H9 (cell line): ENCODE measurements at regions not wholly inside any gene's neighbourhood (a gene's known extent, or its start where the extent isn't known, plus 50 kb on each side); places are given as distances from the start of the nearest gene placed in this dataset.
A peak's percentile ranks its signal among the peaks of the same experiment; 100 is the strongest.

Experiments
- DNase-seq: peaks from one replicate; pipeline ENCODE4 v3.0.0-alpha.2; 2017
- H2AFZ ChIP-seq: one replicate; pipeline ENCODE4 v1.6.1; 2013; ENCODE audit warnings: mild to moderate bottlenecking, low read length, control low read depth, moderate library complexity
- H2AK5ac ChIP-seq: 2 replicates; pipeline ENCODE4 v1.6.1; 2013; ENCODE audit warnings: low read length, control low read depth, mixed read lengths; ENCODE audit not compliant: insufficient read length
- H2BK120ac ChIP-seq: one replicate; pipeline ENCODE4 v1.6.1; 2013; ENCODE audit warnings: low read depth, mild to moderate bottlenecking, low read length, control low read depth, inconsistent platforms; ENCODE audit not compliant: poor library complexity, severe bottlenecking
- H2BK12ac ChIP-seq: 2 replicates; pipeline ENCODE4 v1.6.1; 2013; ENCODE audit warnings: low read length, control low read depth, mixed read lengths, low read depth; ENCODE audit not compliant: insufficient read length
- H2BK15ac ChIP-seq: 2 replicates; pipeline ENCODE4 v1.6.1; 2013; ENCODE audit warnings: low read depth, low read length, control low read depth
- H2BK20ac ChIP-seq: one replicate; pipeline ENCODE4 v1.6.1; 2013; ENCODE audit warnings: low read depth, mild to moderate bottlenecking, low read length, control low read depth, inconsistent platforms; ENCODE audit not compliant: poor library complexity, severe bottlenecking
- H2BK5ac ChIP-seq: 2 replicates; pipeline ENCODE4 v1.6.1; 2013; ENCODE audit warnings: low read length, control low read depth, mixed read lengths; ENCODE audit not compliant: insufficient read length
- H3K14ac ChIP-seq: 2 replicates; pipeline ENCODE4 v1.6.1; 2013; ENCODE audit warnings: low read length, control low read depth; ENCODE audit not compliant: insufficient read depth
- H3K18ac ChIP-seq: 2 replicates; pipeline ENCODE4 v1.6.1; 2013; ENCODE audit warnings: low read depth, mild to moderate bottlenecking, mixed read lengths, low read length, control low read depth; ENCODE audit not compliant: insufficient read length
- H3K23ac ChIP-seq: 2 replicates; pipeline ENCODE4 v1.6.1; 2013; ENCODE audit warnings: low read length, control low read depth, mixed read lengths, low read depth; ENCODE audit not compliant: insufficient read length
- H3K23me2 ChIP-seq: 2 replicates; pipeline ENCODE4 v1.6.1; 2013; ENCODE audit warnings: low read depth, mild to moderate bottlenecking, mixed read lengths, low read length, control low read depth; ENCODE audit not compliant: insufficient read length, poor library complexity, severe bottlenecking
- H3K27ac ChIP-seq: 2 replicates; pipeline ENCODE4 v1.5.1; 2013; ENCODE audit warnings: low read length, control low read depth, mixed read lengths, low read depth; ENCODE audit not compliant: insufficient read length
- H3K27me3 ChIP-seq: 2 replicates; pipeline ENCODE4 v1.6.1; 2013; ENCODE audit warnings: low read length, control low read depth, inconsistent platforms; ENCODE audit not compliant: insufficient read depth
- H3K4ac ChIP-seq: 2 replicates; pipeline ENCODE4 v1.6.1; 2013; ENCODE audit warnings: low read depth, mild to moderate bottlenecking, control low read depth, inconsistent platforms, low read length, moderate library complexity
- H3K4me1 ChIP-seq: 2 replicates; pipeline ENCODE4 v1.6.1; 2013; ENCODE audit warnings: low read length, control low read depth, inconsistent platforms; ENCODE audit not compliant: insufficient read depth
- H3K4me2 ChIP-seq: 2 replicates; pipeline ENCODE4 v1.6.1; 2013; ENCODE audit warnings: low read length, control low read depth, mixed read lengths; ENCODE audit not compliant: insufficient read length, insufficient read depth
- H3K56ac ChIP-seq: 2 replicates; pipeline ENCODE4 v1.6.1; 2013; ENCODE audit warnings: low read depth, mild to moderate bottlenecking, mixed read lengths, low read length, control low read depth; ENCODE audit not compliant: insufficient read length
- H3K79me1 ChIP-seq: 2 replicates; pipeline ENCODE4 v1.6.1; 2013; ENCODE audit warnings: low read depth, mild to moderate bottlenecking, moderate library complexity, low read length, control low read depth, inconsistent platforms; ENCODE audit not compliant: insufficient read depth, poor library complexity, severe bottlenecking
- H3K79me2 ChIP-seq: 2 replicates; pipeline ENCODE4 v1.6.1; 2013; ENCODE audit warnings: low read length, control low read depth, inconsistent platforms; ENCODE audit not compliant: insufficient read depth
- H3K9ac ChIP-seq: 2 replicates; pipeline ENCODE4 v1.6.1; 2013; ENCODE audit warnings: low read length, control low read depth, mixed read lengths; ENCODE audit not compliant: insufficient read length; ENCODE audit errors: extremely low read depth
- H3K9me3 ChIP-seq: one replicate; pipeline ENCODE4 v1.6.1; 2013; ENCODE audit warnings: low read depth, low read length, inconsistent platforms; ENCODE audit not compliant: control insufficient read depth
- H3T11ph ChIP-seq: one replicate; pipeline ENCODE4 v1.6.1; 2013; ENCODE audit warnings: mild to moderate bottlenecking, low read length, control low read depth, inconsistent platforms
- H4K20me1 ChIP-seq: one replicate; pipeline ENCODE4 v1.6.1; 2013; ENCODE audit not compliant: control insufficient read depth, insufficient read length, insufficient read depth
- H4K5ac ChIP-seq: 2 replicates; pipeline ENCODE4 v1.6.1; 2013; ENCODE audit warnings: low read depth, mild to moderate bottlenecking, mixed read lengths, low read length, control low read depth; ENCODE audit not compliant: insufficient read length
- H4K8ac ChIP-seq: replicated peaks from 2 replicates; pipeline ENCODE4 v1.6.1; 2013; ENCODE audit warnings: low read length, control low read depth, mixed read lengths, low read depth; ENCODE audit not compliant: insufficient read length
- H4K91ac ChIP-seq: 2 replicates; pipeline ENCODE4 v1.6.1; 2013; ENCODE audit warnings: low read depth, mild to moderate bottlenecking, moderate library complexity, mixed read lengths, low read length, control low read depth; ENCODE audit not compliant: insufficient read length
- H3K27ac Mint-ChIP-seq, 3 experiments: 2 replicates in 2 of 3; 3 replicates in 1 of 3; pipeline ENCODE4 v1.8.0; 2020 to 2021; ENCODE audit warnings: mixed read lengths in 3 of 3, mild to moderate bottlenecking in 1 of 3, moderate library complexity in 1 of 3
- H3K27me3 Mint-ChIP-seq: 2 replicates; pipeline ENCODE4 v1.8.0; 2021; ENCODE audit warnings: low read depth, mild to moderate bottlenecking, moderate library complexity, mixed read lengths
- H3K36me3 Mint-ChIP-seq, 3 experiments: 2 replicates in 2 of 3; 3 replicates in 1 of 3; pipeline ENCODE4 v1.8.0; 2020 to 2021; ENCODE audit warnings: low read depth in 3 of 3, mixed read lengths in 3 of 3; ENCODE audit not compliant: insufficient read depth in 1 of 3
- H3K4me1 Mint-ChIP-seq, 2 experiments: 2 replicates each; pipeline ENCODE4 v1.8.0; 2020; ENCODE audit warnings: mixed read lengths in 2 of 2
- H3K4me3 Mint-ChIP-seq, 2 experiments: 2 replicates in 1 of 2; 3 replicates in 1 of 2; pipeline ENCODE4 v1.8.0; 2020 to 2021; ENCODE audit warnings: mild to moderate bottlenecking in 2 of 2, mixed read lengths in 2 of 2, moderate library complexity in 1 of 2
- H3K9me3 Mint-ChIP-seq, 2 experiments: 2 replicates in 1 of 2; 3 replicates in 1 of 2; pipeline ENCODE4 v1.8.0; 2020; ENCODE audit warnings: mild to moderate bottlenecking in 2 of 2, mixed read lengths in 2 of 2, moderate library complexity in 1 of 2
- WGBS: extraction: QIAGEN DNeasy Blood & Tissue Kit; methylation state at CpG from one replicate; pipeline ENCODE4 v1.1.7; 2013; ENCODE audit warnings: missing lambda C conversion rate, low lambda C conversion rate, mixed read lengths; ENCODE audit not compliant: insufficient read length; ENCODE audit errors: extremely low coverage; 5-methylcytosine and 5-hydroxymethylcytosine counted together
- TF ChIP-seq, protein P1 (sequence below): fragments of 200-600 bp; sonication (generic); conservative IDR thresholded peaks from 3 replicates; pipeline ENCODE4 v1.8.0; 2021; ENCODE audit warnings: antibody characterized with exemption, mild to moderate bottlenecking

DNA sequence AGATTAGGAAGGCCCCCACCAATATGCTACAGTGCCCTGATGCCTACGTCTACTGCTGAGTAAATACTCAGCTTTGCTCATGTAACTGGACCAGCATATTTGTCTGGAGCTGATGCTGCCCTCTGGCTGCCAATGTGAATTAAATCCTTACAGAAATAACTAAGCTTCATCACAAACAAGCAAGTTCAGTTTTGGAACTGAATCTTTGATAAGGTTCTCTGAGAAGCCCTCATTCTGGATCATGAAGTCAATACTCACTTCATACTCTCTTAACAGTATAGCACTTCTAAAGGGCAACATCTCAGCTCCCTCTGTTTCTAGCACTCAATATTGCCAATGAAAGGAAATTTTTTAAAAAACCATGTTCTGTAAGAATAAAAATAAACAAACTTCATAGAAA lies 246.7 kb downstream of the ETV1 start:
- H3K79me1 ChIP-seq: no peaks in the 10 kb centered on the region
- no peak overlapping the region for H4K8ac ChIP-seq
- no peak overlapping the region for H3K14ac ChIP-seq
- no peak overlapping the region for H2BK12ac ChIP-seq
- no peak overlapping the region for H2AK5ac ChIP-seq
- no peak overlapping the region for H2AFZ ChIP-seq
- Mint-ChIP-seq H3K4me1 (peaks cover 23 to 33% of the 10 kb centered on the region in 2 experiments), H3K27ac (no peak overlapping the region), H3K27me3 (no peaks in the 10 kb centered on the region), H3K9me3 (no peaks in the 10 kb centered on the region), H3K36me3 (no peaks in the 10 kb centered on the region), H3K4me3 (no peak overlapping the region)
- WGBS: no CpG with 5 or more reads among the region's 1 CpG
- no peak overlapping the region for H2BK5ac ChIP-seq
- no peaks in the 10 kb centered on the region for H3K4me1 ChIP-seq
- H3T11ph ChIP-seq: no peak overlapping the region
- H3K27ac ChIP-seq: no peak overlapping the region
- no peak overlapping the region for H3K9ac ChIP-seq
- H2BK15ac ChIP-seq: no peak overlapping the region
- peak; percentile 27 for DNase-seq
- no peak overlapping the region for H3K4me2 ChIP-seq
- no peaks in the 10 kb centered on the region for H3K79me2 ChIP-seq
- H3K18ac ChIP-seq: no peak overlapping the region
- H4K91ac ChIP-seq: no peak overlapping the region
- no peak overlapping the region for H2BK120ac ChIP-seq
- no peaks in the 10 kb centered on the region for H3K27me3 ChIP-seq
- no peak overlapping the region for H3K23ac ChIP-seq
- H3K9me3 ChIP-seq: no peaks in the 10 kb centered on the region
- no peak overlapping the region for H3K56ac ChIP-seq
- H4K20me1 ChIP-seq: no peaks in the 10 kb centered on the region
- no peak overlapping the region for H2BK20ac ChIP-seq
- H3K23me2 ChIP-seq: no peaks in the 10 kb centered on the region
- TF ChIP-seq, protein P1, sequence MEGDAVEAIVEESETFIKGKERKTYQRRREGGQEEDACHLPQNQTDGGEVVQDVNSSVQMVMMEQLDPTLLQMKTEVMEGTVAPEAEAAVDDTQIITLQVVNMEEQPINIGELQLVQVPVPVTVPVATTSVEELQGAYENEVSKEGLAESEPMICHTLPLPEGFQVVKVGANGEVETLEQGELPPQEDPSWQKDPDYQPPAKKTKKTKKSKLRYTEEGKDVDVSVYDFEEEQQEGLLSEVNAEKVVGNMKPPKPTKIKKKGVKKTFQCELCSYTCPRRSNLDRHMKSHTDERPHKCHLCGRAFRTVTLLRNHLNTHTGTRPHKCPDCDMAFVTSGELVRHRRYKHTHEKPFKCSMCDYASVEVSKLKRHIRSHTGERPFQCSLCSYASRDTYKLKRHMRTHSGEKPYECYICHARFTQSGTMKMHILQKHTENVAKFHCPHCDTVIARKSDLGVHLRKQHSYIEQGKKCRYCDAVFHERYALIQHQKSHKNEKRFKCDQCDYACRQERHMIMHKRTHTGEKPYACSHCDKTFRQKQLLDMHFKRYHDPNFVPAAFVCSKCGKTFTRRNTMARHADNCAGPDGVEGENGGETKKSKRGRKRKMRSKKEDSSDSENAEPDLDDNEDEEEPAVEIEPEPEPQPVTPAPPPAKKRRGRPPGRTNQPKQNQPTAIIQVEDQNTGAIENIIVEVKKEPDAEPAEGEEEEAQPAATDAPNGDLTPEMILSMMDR: peak; percentile 60
- H3K4ac ChIP-seq: no peak overlapping the region
- H4K5ac ChIP-seq: no peak overlapping the region
